Neural cell (in vitro differentiated cells): ENCODE measurements at regions not wholly inside any gene's neighbourhood (a gene's known extent, or its start where the extent isn't known, plus 50 kb on each side); places are given as distances from the start of the nearest gene placed in this dataset.

Experiments
- H2AFZ ChIP-seq: fragments of 200-600, 300-800 bp; sonication (generic), shearing (Covaris generic); 2 replicates; pipeline ENCODE4 v1.6.0; 2014; ENCODE audit warnings: low read depth, mild to moderate bottlenecking, antibody characterized with exemption, low read length, moderate library complexity
- H3F3A ChIP-seq: fragments of 200-600 bp; shearing (Covaris generic); 2 replicates; pipeline ENCODE4 v1.6.1; 2016; ENCODE audit warnings: mild to moderate bottlenecking, moderate library complexity, mixed read lengths, antibody characterized with exemption, low read length; ENCODE audit not compliant: insufficient read depth, poor library complexity, severe bottlenecking
- H3K27ac ChIP-seq: fragments of 200-600, 300-800 bp; sonication (generic), shearing (Covaris generic); 2 replicates; pipeline ENCODE4 v1.5.1; 2014; ENCODE audit warnings: mild to moderate bottlenecking, low read length, moderate library complexity
- H3K27me3 ChIP-seq: fragments of 300-800, 200-600 bp; sonication (generic), shearing (Covaris generic); 2 replicates; pipeline ENCODE4 v1.6.0; 2014; ENCODE audit warnings: mild to moderate bottlenecking, low read depth, low read length, moderate library complexity; ENCODE audit not compliant: insufficient read depth
- H3K36me3 ChIP-seq: fragments of 300-800, 200-600 bp; sonication (generic), shearing (Covaris generic); 2 replicates; pipeline ENCODE4 v1.5.1; 2014; ENCODE audit warnings: mild to moderate bottlenecking, antibody characterized with exemption, low read length, moderate library complexity; ENCODE audit not compliant: insufficient read depth
- H3K4me2 ChIP-seq: fragments of 300-800, 200-600 bp; sonication (generic), shearing (Covaris generic); 2 replicates; pipeline ENCODE4 v1.6.0; 2014; ENCODE audit warnings: mild to moderate bottlenecking, low read length
- H3K4me3 ChIP-seq: fragments of 300-800, 200-600 bp; sonication (generic), shearing (Covaris generic); 2 replicates; pipeline ENCODE4 v1.5.1; 2014; ENCODE audit warnings: mild to moderate bottlenecking, low read length, moderate library complexity
- H3K79me2 ChIP-seq: fragments of 200-600 bp; shearing (Covaris generic); replicated peaks from 2 replicates; pipeline ENCODE4 v1.6.0; 2014; ENCODE audit warnings: mild to moderate bottlenecking, low read length, moderate library complexity; ENCODE audit not compliant: insufficient read depth
- H3K9ac ChIP-seq: fragments of 300-800, 200-600 bp; sonication (generic), shearing (Covaris generic); 2 replicates; pipeline ENCODE4 v1.6.1; 2016; ENCODE audit warnings: mild to moderate bottlenecking, low read length, mixed read lengths
- H3K9me2 ChIP-seq: fragments of 200-600 bp; shearing (Covaris generic); 2 replicates; pipeline ENCODE4 v1.6.1; 2016; ENCODE audit warnings: mild to moderate bottlenecking, low read length, mixed read lengths; ENCODE audit not compliant: insufficient read depth
- H3K9me3 ChIP-seq: fragments of 200-600, 300-800 bp; sonication (generic), shearing (Covaris generic); 2 replicates; pipeline ENCODE4 v1.6.1; 2016; ENCODE audit warnings: mild to moderate bottlenecking, mixed run types, low read length, moderate library complexity, mixed read lengths
- H4K20me1 ChIP-seq: fragments of 200-600 bp; shearing (Covaris generic); 2 replicates; pipeline ENCODE4 v1.6.1; 2016; ENCODE audit warnings: mild to moderate bottlenecking, mixed run types; ENCODE audit not compliant: insufficient read depth
- CTCF ChIP-seq: fragments of 450-650 bp; IDR thresholded peaks from 2 replicates; pipeline ENCODE4 v1.5.1; 2014; ENCODE audit warnings: antibody characterized with exemption, mild to moderate bottlenecking, moderate library complexity; ENCODE audit not compliant: poor library complexity, severe bottlenecking
- EP300 ChIP-seq: fragments of 450-650 bp; conservative IDR thresholded peaks from 2 replicates; pipeline ENCODE4 v1.6.1; 2014; ENCODE audit warnings: antibody characterized with exemption, mild to moderate bottlenecking, moderate library complexity; ENCODE audit not compliant: poor library complexity, severe bottlenecking
- EZH2 ChIP-seq: fragments of 200-600, 300-800 bp; shearing (Covaris generic), sonication (generic); IDR thresholded peaks from 2 replicates; pipeline ENCODE4 v1.6.1; 2014; ENCODE audit warnings: antibody characterized with exemption, low read length, borderline replicate concordance, mild to moderate bottlenecking; ENCODE audit not compliant: insufficient read depth, poor library complexity, severe bottlenecking
- MXI1 ChIP-seq: fragments of 450-650 bp; conservative IDR thresholded peaks from 2 replicates; pipeline ENCODE4 v1.6.1; 2014; ENCODE audit warnings: antibody characterized with exemption, mild to moderate bottlenecking; ENCODE audit not compliant: poor library complexity, severe bottlenecking
- POLR2AphosphoS5 ChIP-seq: IDR thresholded peaks from 2 replicates; pipeline ENCODE4 v1.6.1; 2012
- RAD21 ChIP-seq: fragments of 450-650 bp; conservative IDR thresholded peaks from 2 replicates; pipeline ENCODE4 v1.6.1; 2014; ENCODE audit warnings: antibody characterized with exemption, mild to moderate bottlenecking, moderate library complexity
- REST ChIP-seq: IDR thresholded peaks from 2 replicates; pipeline ENCODE4 v1.6.1; 2012; ENCODE audit warnings: borderline replicate concordance
- SMC3 ChIP-seq: fragments of 450-650 bp; conservative IDR thresholded peaks from 2 replicates; pipeline ENCODE4 v1.6.1; 2014; ENCODE audit warnings: antibody characterized with exemption, mild to moderate bottlenecking, moderate library complexity; ENCODE audit not compliant: poor library complexity
- TAF1 ChIP-seq: IDR thresholded peaks from 2 replicates; pipeline ENCODE4 v1.6.1; 2012; ENCODE audit warnings: low read depth

- no peak overlapping the region for H3K4me3 ChIP-seq
- no peak overlapping the region for H2AFZ ChIP-seq
- H3K27ac ChIP-seq, result no peak overlapping the region
- no peaks in the 10 kb centered on the region for H3K27me3 ChIP-seq
- H3F3A ChIP-seq, result no peaks in the 10 kb centered on the region
- H3K9ac ChIP-seq, result no peak overlapping the region
- H3K79me2 ChIP-seq, result no peaks in the 10 kb centered on the region
- H3K4me2 ChIP-seq, result no peak overlapping the region
- no peaks in the 10 kb centered on the region for H4K20me1 ChIP-seq
- no peaks in the 10 kb centered on the region for H3K9me2 ChIP-seq
- H3K9me3 ChIP-seq, result no peaks in the 10 kb centered on the region
- no peaks in the 10 kb centered on the region for H3K36me3 ChIP-seq
- TF ChIP-seq EZH2 (no peak), POLR2AphosphoS5 (no peak), MXI1 (no peak), CTCF (no peak), EP300 (no peak)
These were observed 94.3 kb upstream of the LEF1 start for GRCh38 chr4:108263057-108263456.

- Histone ChIP-seq H3K4me2 (no peak overlapping the region), H3K27ac (no peak overlapping the region), H3K79me2 (no peaks in the 10 kb centered on the region), H3K9me2 (no peaks in the 10 kb centered on the region), H4K20me1 (no peaks in the 10 kb centered on the region), H3K9ac (no peak overlapping the region), H3K9me3 (no peaks in the 10 kb centered on the region), H3F3A (no peaks in the 10 kb centered on the region), H3K4me3 (no peak overlapping the region), H3K36me3 (no peaks in the 10 kb centered on the region), H3K27me3 (no peaks in the 10 kb centered on the region), H2AFZ (no peak overlapping the region)
- TF ChIP-seq CTCF (no peak), EP300 (no peak), SMC3 (no peak), POLR2AphosphoS5 (no peak), EZH2 (no peak), TAF1 (no peak), REST (no peak), MXI1 (no peak), RAD21 (no peak)
These were observed 92.3 kb upstream of the LEF1 start for GRCh38 chr4:108261026-108261425.
